BE2C (cell line): ENCODE measurements at regions not wholly inside any gene's neighbourhood (a gene's known extent, or its start where the extent isn't known, plus 50 kb on each side); places are given as distances from the start of the nearest gene placed in this dataset.

ENCODE experiments used
- DNase-seq: peaks from one replicate; pipeline ENCODE4 v3.0.0-alpha.2; 2020
- H3K27me3 ChIP-seq: fragments of 250-450 bp; sonication (Bioruptor Pico); 2 replicates; pipeline ENCODE4 v1.5.1; 2020; ENCODE audit warnings: mild to moderate bottlenecking
- H3K36me3 ChIP-seq: fragments of 250-450 bp; sonication (Bioruptor Pico); 2 replicates; pipeline ENCODE4 v1.5.1; 2020; ENCODE audit warnings: mild to moderate bottlenecking
- H3K4me1 ChIP-seq: fragments of 250-450 bp; sonication (Bioruptor Pico); 2 replicates; pipeline ENCODE4 v1.5.1; 2020
- H3K4me3 ChIP-seq: 2 replicates; pipeline ENCODE4 v1.5.1; 2011; ENCODE audit warnings: low read depth, low read length
- H3K9me3 ChIP-seq: fragments of 250-450 bp; sonication (Bioruptor Pico); 2 replicates; pipeline ENCODE4 v1.5.1; 2020
- TF ChIP-seq, protein P1 (sequence below): IDR thresholded peaks from 2 replicates; pipeline ENCODE4 v1.5.1; 2012; ENCODE audit warnings: mild to moderate bottlenecking, low read depth, low read length

DNA sequence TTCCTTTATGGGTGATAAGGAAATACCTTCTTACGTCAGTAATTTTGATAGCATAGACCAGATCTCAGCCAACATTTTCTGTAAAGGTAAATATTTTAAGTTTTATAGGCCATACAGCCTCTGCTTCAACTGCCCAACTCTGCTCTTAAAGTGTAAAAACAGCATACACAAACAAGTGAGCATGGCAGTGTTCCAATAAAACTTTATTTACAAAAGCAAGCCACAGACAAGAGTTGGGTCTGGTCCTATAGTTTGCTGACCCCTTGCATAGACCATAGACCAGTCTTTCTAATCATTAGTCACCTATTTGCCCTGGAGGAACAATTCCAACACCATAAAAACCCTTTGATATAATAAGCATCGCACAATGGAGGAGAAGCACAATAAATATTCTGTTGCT lies 398.8 kb downstream of the SFMBT2 start:
- no peaks in the 10 kb centered on the region for H3K27me3 ChIP-seq
- TF ChIP-seq, protein P1, sequence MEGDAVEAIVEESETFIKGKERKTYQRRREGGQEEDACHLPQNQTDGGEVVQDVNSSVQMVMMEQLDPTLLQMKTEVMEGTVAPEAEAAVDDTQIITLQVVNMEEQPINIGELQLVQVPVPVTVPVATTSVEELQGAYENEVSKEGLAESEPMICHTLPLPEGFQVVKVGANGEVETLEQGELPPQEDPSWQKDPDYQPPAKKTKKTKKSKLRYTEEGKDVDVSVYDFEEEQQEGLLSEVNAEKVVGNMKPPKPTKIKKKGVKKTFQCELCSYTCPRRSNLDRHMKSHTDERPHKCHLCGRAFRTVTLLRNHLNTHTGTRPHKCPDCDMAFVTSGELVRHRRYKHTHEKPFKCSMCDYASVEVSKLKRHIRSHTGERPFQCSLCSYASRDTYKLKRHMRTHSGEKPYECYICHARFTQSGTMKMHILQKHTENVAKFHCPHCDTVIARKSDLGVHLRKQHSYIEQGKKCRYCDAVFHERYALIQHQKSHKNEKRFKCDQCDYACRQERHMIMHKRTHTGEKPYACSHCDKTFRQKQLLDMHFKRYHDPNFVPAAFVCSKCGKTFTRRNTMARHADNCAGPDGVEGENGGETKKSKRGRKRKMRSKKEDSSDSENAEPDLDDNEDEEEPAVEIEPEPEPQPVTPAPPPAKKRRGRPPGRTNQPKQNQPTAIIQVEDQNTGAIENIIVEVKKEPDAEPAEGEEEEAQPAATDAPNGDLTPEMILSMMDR = no peak

DNA sequence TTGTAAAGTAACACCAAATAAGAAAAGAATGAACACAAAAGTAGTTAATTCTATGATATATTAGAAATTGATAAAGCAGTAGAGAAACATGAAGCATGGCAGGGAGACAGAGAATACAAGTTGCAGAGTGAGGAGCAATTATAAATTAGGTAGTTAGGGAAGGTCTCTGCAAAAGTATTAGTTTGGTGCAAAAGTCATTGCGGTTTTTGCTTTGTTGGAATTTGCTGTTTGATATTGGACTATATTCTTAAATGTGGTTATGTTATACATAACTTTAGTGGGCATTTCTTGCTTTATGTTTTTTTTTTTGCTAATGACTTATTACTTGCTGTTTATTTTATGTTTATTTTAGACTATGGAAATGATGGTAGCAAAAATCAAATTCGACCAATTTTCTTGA lies 402.2 kb downstream of the SFMBT2 start:
- H3K36me3 ChIP-seq = no peaks in the 10 kb centered on the region
- no peak overlapping the region for H3K4me3 ChIP-seq
- no peaks in the 10 kb centered on the region for H3K4me1 ChIP-seq
- DNase-seq = no peak
- TF ChIP-seq, protein P1 = no peak
- H3K9me3 ChIP-seq = no peaks in the 10 kb centered on the region
- no peaks in the 10 kb centered on the region for H3K27me3 ChIP-seq

More for the DNA sequence above, 398.8 kb downstream of the SFMBT2 start:
- H3K4me1 ChIP-seq = no peaks in the 10 kb centered on the region
- H3K4me3 ChIP-seq = no peak overlapping the region
- no peaks in the 10 kb centered on the region for H3K9me3 ChIP-seq
- no peak for DNase-seq
- H3K36me3 ChIP-seq = no peaks in the 10 kb centered on the region

- no peak for DNase-seq
- Histone ChIP-seq H3K4me1 (no peaks in the 10 kb centered on the region), H3K9me3 (no peaks in the 10 kb centered on the region), H3K27me3 (no peaks in the 10 kb centered on the region), H3K4me3 (no peak overlapping the region), H3K36me3 (no peaks in the 10 kb centered on the region)
- TF ChIP-seq, protein P1 = no peak
Measured at GRCh38 chr10:7007600-7008190, 403.1 kb downstream of the SFMBT2 start.

DNA sequence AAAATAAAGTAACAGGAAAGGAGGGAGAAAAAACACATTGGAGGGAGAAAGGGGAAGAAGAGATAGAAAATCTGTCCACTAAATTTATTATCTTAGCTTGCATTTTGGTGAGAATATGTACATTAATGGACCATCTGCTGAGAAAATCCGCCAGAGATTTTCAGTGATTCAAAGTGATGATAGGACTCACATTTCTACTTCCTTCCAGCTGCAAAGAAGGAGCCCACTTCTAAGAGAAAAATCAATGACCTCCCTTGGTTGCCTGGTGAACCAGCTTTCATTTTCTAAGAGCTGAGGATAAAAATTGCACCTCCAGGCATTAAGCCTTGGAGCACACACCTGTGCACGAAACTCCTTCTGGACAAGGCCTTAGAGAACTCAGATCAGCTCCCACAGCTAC lies 404.3 kb downstream of the SFMBT2 start:
- H3K9me3 ChIP-seq = no peaks in the 10 kb centered on the region
- no peak overlapping the region for H3K4me3 ChIP-seq
- H3K27me3 ChIP-seq = no peaks in the 10 kb centered on the region
- H3K4me1 ChIP-seq = no peaks in the 10 kb centered on the region
- TF ChIP-seq, protein P1 = no peak
- no peak for DNase-seq
- no peaks in the 10 kb centered on the region for H3K36me3 ChIP-seq

- TF ChIP-seq, protein P1 = no peak
- no peaks in the 10 kb centered on the region for H3K27me3 ChIP-seq
Measured at GRCh38 chr10:7003831-7004395, 406.9 kb downstream of the SFMBT2 start.

GRCh38 chr10:7000061-7000460 lies 410.8 kb downstream of the SFMBT2 start:
- TF ChIP-seq, protein P1 = no peak
- no peaks in the 10 kb centered on the region for H3K27me3 ChIP-seq
- no peak for DNase-seq
- H3K4me3 ChIP-seq = no peak overlapping the region
- H3K36me3 ChIP-seq = no peaks in the 10 kb centered on the region
- H3K9me3 ChIP-seq = no peaks in the 10 kb centered on the region
- H3K4me1 ChIP-seq = no peaks in the 10 kb centered on the region

More at GRCh38 chr10:7003831-7004395, 406.9 kb downstream of the SFMBT2 start:
- H3K9me3 ChIP-seq = no peaks in the 10 kb centered on the region
- DNase-seq = no peak
- H3K4me3 ChIP-seq = no peak overlapping the region
- no peaks in the 10 kb centered on the region for H3K4me1 ChIP-seq
- no peaks in the 10 kb centered on the region for H3K36me3 ChIP-seq
